ENCODE measurements at regions not wholly inside any gene's neighbourhood (a gene's known extent, or its start where the extent isn't known, plus 50 kb on each side); places are given as distances from the start of the nearest gene placed in this dataset.

GRCh38 chr12:69129564-69129963, 109.8 kb upstream of the CPSF6 start:
- H3K36me3 ChIP-seq = no peaks in the 10 kb centered on the region
- no peaks in the 10 kb centered on the region for H3K4me1 ChIP-seq (replicated peaks)
- H3K27ac ChIP-seq = no peak overlapping the region
- DNase-seq (ENCODE audit: low spot score) = no peak
- H3K27me3 ChIP-seq (replicated peaks; ENCODE audit: insufficient read depth) = no peaks in the 10 kb centered on the region
- H3K9me3 ChIP-seq = no peaks in the 10 kb centered on the region
- intact Hi-C loops (cut with DNase I) = no loop called here
- TF ChIP-seq POLR2AphosphoS5 (IDR thresholded peaks at IDR 0.05) = no peak
- TF ChIP-seq POLR2A (IDR thresholded peaks at IDR 0.05) = no peak
- TF ChIP-seq CTCF (IDR thresholded peaks at IDR 0.05) = no peak
- H3K4me3 ChIP-seq = no peak overlapping the region
- 89% methylated on average over 4 of the region's 4 CpGs for WGBS

- Histone ChIP-seq H3K4me3 (no peak overlapping the region), H3K36me3 (no peaks in the 10 kb centered on the region), H3K27ac (no peak overlapping the region), H3K4me1 (replicated peaks) (no peaks in the 10 kb centered on the region), H3K27me3 (replicated peaks; ENCODE audit: insufficient read depth) (no peaks in the 10 kb centered on the region), H3K9me3 (no peaks in the 10 kb centered on the region)
- DNase-seq (ENCODE audit: low spot score) = no peak
- TF ChIP-seq POLR2A (IDR thresholded peaks at IDR 0.05) (no peak), POLR2AphosphoS5 (IDR thresholded peaks at IDR 0.05) (no peak), CTCF (IDR thresholded peaks at IDR 0.05) (no peak)
- intact Hi-C loops (cut with DNase I) = no loop called here
Measured at GRCh38 chr12:69130064-69130463, 109.3 kb upstream of the CPSF6 start.

- Histone ChIP-seq H3K27me3 (replicated peaks; ENCODE audit: insufficient read depth) (no peaks in the 10 kb centered on the region), H3K36me3 (no peaks in the 10 kb centered on the region), H3K9me3 (no peaks in the 10 kb centered on the region), H3K4me1 (replicated peaks) (no peaks in the 10 kb centered on the region), H3K27ac (no peak overlapping the region), H3K4me3 (no peak overlapping the region)
- TF ChIP-seq CTCF (IDR thresholded peaks at IDR 0.05) = no peak
- TF ChIP-seq POLR2AphosphoS5 (IDR thresholded peaks at IDR 0.05) = no peak
- TF ChIP-seq POLR2A (IDR thresholded peaks at IDR 0.05) = no peak
- 39% methylated on average over 1 of the region's 1 CpG for WGBS
- intact Hi-C loops (cut with DNase I) = no loop called here
- DNase-seq (ENCODE audit: low spot score) = no peak
Measured at GRCh38 chr12:69131077-69131476, 108.3 kb upstream of the CPSF6 start.

GRCh38 chr12:69136931-69137613, 102.3 kb upstream of the CPSF6 start:
- no peak overlapping the region for H3K4me3 ChIP-seq
- no peak for TF ChIP-seq POLR2A (IDR thresholded peaks at IDR 0.05)
- no peak for TF ChIP-seq POLR2AphosphoS5 (IDR thresholded peaks at IDR 0.05)
- H3K27me3 ChIP-seq (replicated peaks; ENCODE audit: insufficient read depth) = no peaks in the 10 kb centered on the region
- 95% methylated on average over 2 of the region's 2 CpGs for WGBS
- H3K4me1 ChIP-seq (replicated peaks) = no peaks in the 10 kb centered on the region
- no peak overlapping the region for H3K27ac ChIP-seq
- no peaks in the 10 kb centered on the region for H3K36me3 ChIP-seq
- no peaks in the 10 kb centered on the region for H3K9me3 ChIP-seq
- no peak for DNase-seq (ENCODE audit: low spot score)
- intact Hi-C loops (cut with DNase I) = no loop called here

GRCh38 chr12:69141074-69141473, 98.3 kb upstream of the CPSF6 start:
- WGBS = 82% methylated on average over 2 of the region's 2 CpGs
- TF ChIP-seq CTCF (IDR thresholded peaks at IDR 0.05) = no peak
- TF ChIP-seq POLR2AphosphoS5 (IDR thresholded peaks at IDR 0.05) = no peak
- TF ChIP-seq POLR2A (IDR thresholded peaks at IDR 0.05) = no peak
- no peaks in the 10 kb centered on the region for H3K27me3 ChIP-seq (replicated peaks; ENCODE audit: insufficient read depth)
- intact Hi-C loops (cut with DNase I) = no loop called here
- DNase-seq (ENCODE audit: low spot score) = no peak
- no peaks in the 10 kb centered on the region for H3K4me1 ChIP-seq (replicated peaks)
- no peaks in the 10 kb centered on the region for H3K36me3 ChIP-seq
- H3K27ac ChIP-seq = no peak overlapping the region
- no peaks in the 10 kb centered on the region for H3K9me3 ChIP-seq
- no peak overlapping the region for H3K4me3 ChIP-seq
